BLaER1 treated with 17β-estradiol and CSF1 and Interleukin-3, amounts not matched to agents 10 nM and 100 nM (cell line): ENCODE measurements at regions not wholly inside any gene's neighbourhood (a gene's known extent, or its start where the extent isn't known, plus 50 kb on each side); places are given as distances from the start of the nearest gene placed in this dataset.
"Not testable (repeated sequence)": the region's sequence is repeated elsewhere in the genome, so short reads cannot be mapped to it uniquely, and the experiment has no call there.

Experiments used
- H3K27ac ChIP-seq, 11 experiments: shearing (Covaris generic); formaldehyde crosslinking; 2 replicates each; pipeline ENCODE4 v1.8.1; 2022
- H3K27me3 ChIP-seq, 11 experiments: shearing (Covaris generic); formaldehyde crosslinking; 2 replicates each; pipeline ENCODE4 v1.8.1; 2022
- H3K36me3 ChIP-seq, 11 experiments: shearing (Covaris generic); formaldehyde crosslinking; 2 replicates each; pipeline ENCODE4 v1.8.1; 2022
- H3K4me1 ChIP-seq, 10 experiments: shearing (Covaris generic); formaldehyde crosslinking; 2 replicates each; pipeline ENCODE4 v1.8.1; 2022
- H3K4me2 ChIP-seq, 11 experiments: shearing (Covaris generic); formaldehyde crosslinking; 2 replicates each; pipeline ENCODE4 v1.8.1; 2022
- H3K4me3 ChIP-seq, 10 experiments: shearing (Covaris generic); formaldehyde crosslinking; 2 replicates each; pipeline ENCODE4 v1.8.1; 2022
- H3K9ac ChIP-seq, 11 experiments: shearing (Covaris generic); formaldehyde crosslinking; 2 replicates each; pipeline ENCODE4 v1.8.1; 2022
- H3K9me3 ChIP-seq, 11 experiments: shearing (Covaris generic); formaldehyde crosslinking; replicated peaks in 1 of 11; 2 replicates each; pipeline ENCODE4 v1.8.1; 2022
- H4K20me1 ChIP-seq, 11 experiments: shearing (Covaris generic); formaldehyde crosslinking; 2 replicates each; pipeline ENCODE4 v1.8.1; 2022
- Cebpa-rat ChIP-seq, 11 experiments: shearing (Covaris generic); IDR thresholded peaks; 2 replicates each; pipeline ENCODE4 v1.8.1; 2022

- no peak for TF ChIP-seq Cebpa-rat (IDR thresholded peaks at IDR 0.05)
- no peaks in the 10 kb centered on the region for H3K27me3 ChIP-seq
- H3K4me2 ChIP-seq, result no peak overlapping the region
- H3K27ac ChIP-seq, result no peak overlapping the region
- no peaks in the 10 kb centered on the region for H3K4me1 ChIP-seq
- no peaks in the 10 kb centered on the region for H3K36me3 ChIP-seq
- H3K9me3 ChIP-seq, result no peaks in the 10 kb centered on the region
- H4K20me1 ChIP-seq, result no peaks in the 10 kb centered on the region
- H3K9ac ChIP-seq, result no peak overlapping the region
- H3K4me3 ChIP-seq, result no peak overlapping the region
These were observed 419.6 kb downstream of the SOX11 start for GRCh38 chr2:6111781-6112261.

- Histone ChIP-seq H3K9ac (no peak overlapping the region), H3K9me3 (no peaks in the 10 kb centered on the region), H3K27me3 (no peaks in the 10 kb centered on the region), H3K4me1 (no peaks in the 10 kb centered on the region), H3K36me3 (no peaks in the 10 kb centered on the region), H3K4me2 (no peak overlapping the region), H3K27ac (no peak overlapping the region), H3K4me3 (no peak overlapping the region), H4K20me1 (no peaks in the 10 kb centered on the region)
- TF ChIP-seq Cebpa-rat (IDR thresholded peaks at IDR 0.05), result no peak
These were observed 421.6 kb downstream of the SOX11 start for GRCh38 chr2:6113786-6114185.

GRCh38 chr2:6127718-6128117, 435.5 kb downstream of the SOX11 start:
- Histone ChIP-seq H4K20me1 (no peaks in the 10 kb centered on the region), H3K9me3 (no peaks in the 10 kb centered on the region), H3K36me3 (no peaks in the 10 kb centered on the region), H3K9ac (no peak overlapping the region), H3K27ac (no peak overlapping the region), H3K27me3 (no peaks in the 10 kb centered on the region), H3K4me1 (no peaks in the 10 kb centered on the region), H3K4me2 (no peak overlapping the region), H3K4me3 (no peak overlapping the region)
- TF ChIP-seq Cebpa-rat (IDR thresholded peaks at IDR 0.05), result no peak

GRCh38 chr2:6139142-6139541, 447.0 kb downstream of the SOX11 start:
- Histone ChIP-seq H3K9ac (no peak overlapping the region), H3K27ac (no peak overlapping the region), H3K27me3 (no peaks in the 10 kb centered on the region), H3K4me3 (no peak overlapping the region), H4K20me1 (no peaks in the 10 kb centered on the region), H3K4me2 (no peak overlapping the region), H3K36me3 (no peaks in the 10 kb centered on the region), H3K4me1 (no peaks in the 10 kb centered on the region), H3K9me3 (peaks cover 6 to 19% (median 10%) of the 10 kb centered on the region in 11 experiments)
- TF ChIP-seq Cebpa-rat (IDR thresholded peaks at IDR 0.05), result no peak

GRCh38 chr2:6139916-6140315, 447.7 kb downstream of the SOX11 start:
- Histone ChIP-seq H3K27me3 (no peaks in the 10 kb centered on the region), H3K4me2 (no peak overlapping the region), H4K20me1 (no peaks in the 10 kb centered on the region), H3K9me3 (peaks cover 8 to 25% (median 15%) of the 10 kb centered on the region in 11 experiments), H3K27ac (no peak overlapping the region), H3K4me1 (no peaks in the 10 kb centered on the region), H3K36me3 (no peaks in the 10 kb centered on the region), H3K4me3 (no peak overlapping the region), H3K9ac (no peak overlapping the region)
- no peak for TF ChIP-seq Cebpa-rat (IDR thresholded peaks at IDR 0.05)

GRCh38 chr2:6140509-6140908, 448.3 kb downstream of the SOX11 start:
- no peaks in the 10 kb centered on the region for H3K36me3 ChIP-seq
- no peaks in the 10 kb centered on the region for H4K20me1 ChIP-seq
- H3K4me3 ChIP-seq, result no peak overlapping the region
- no peaks in the 10 kb centered on the region for H3K4me1 ChIP-seq
- no peak for TF ChIP-seq Cebpa-rat (IDR thresholded peaks at IDR 0.05)
- H3K9me3 ChIP-seq, result peaks cover 8 to 27% (median 15%) of the 10 kb centered on the region in 11 experiments
- H3K27ac ChIP-seq, result no peak overlapping the region
- no peaks in the 10 kb centered on the region for H3K27me3 ChIP-seq
- H3K4me2 ChIP-seq, result no peak overlapping the region
- H3K9ac ChIP-seq, result no peak overlapping the region

GRCh38 chr2:6143812-6144211, 451.6 kb downstream of the SOX11 start:
- no peak for TF ChIP-seq Cebpa-rat (IDR thresholded peaks at IDR 0.05)
- H4K20me1 ChIP-seq, result no peaks in the 10 kb centered on the region
- H3K4me2 ChIP-seq, result no peak overlapping the region
- H3K9me3 ChIP-seq, result peaks cover 8 to 20% (median 12%) of the 10 kb centered on the region in 11 experiments
- no peak overlapping the region for H3K9ac ChIP-seq
- no peak overlapping the region for H3K27ac ChIP-seq
- no peak overlapping the region for H3K4me3 ChIP-seq
- no peaks in the 10 kb centered on the region for H3K4me1 ChIP-seq
- H3K27me3 ChIP-seq, result no peaks in the 10 kb centered on the region
- H3K36me3 ChIP-seq, result no peaks in the 10 kb centered on the region

- H3K4me2 ChIP-seq, H3K4me1 ChIP-seq, H4K20me1 ChIP-seq, H3K27me3 ChIP-seq, H3K27ac ChIP-seq, H3K9ac ChIP-seq, H3K4me3 ChIP-seq, H3K36me3 ChIP-seq: not testable (repeated sequence)
- peaks cover 8 to 17% (median 12%) of the 10 kb centered on the region in 11 experiments; a peak in 21 of 22 replicates for H3K9me3 ChIP-seq
These were observed 455.0 kb downstream of the SOX11 start for GRCh38 chr2:6147215-6147614.

GRCh38 chr2:6148882-6149281, 456.7 kb downstream of the SOX11 start:
- H3K36me3 ChIP-seq, result no peaks in the 10 kb centered on the region
- no peak overlapping the region for H3K27ac ChIP-seq
- no peaks in the 10 kb centered on the region for H3K4me1 ChIP-seq
- H4K20me1 ChIP-seq, result no peaks in the 10 kb centered on the region
- H3K4me3 ChIP-seq, result no peak overlapping the region
- H3K27me3 ChIP-seq, result no peaks in the 10 kb centered on the region
- no peak for TF ChIP-seq Cebpa-rat (IDR thresholded peaks at IDR 0.05)
- no peak overlapping the region for H3K9ac ChIP-seq
- peaks cover 4 to 11% (median 5%) of the 10 kb centered on the region in 11 experiments; a peak in 21 of 22 replicates for H3K9me3 ChIP-seq
- no peak overlapping the region for H3K4me2 ChIP-seq

- Histone ChIP-seq H3K27ac (no peak overlapping the region), H3K36me3 (no peaks in the 10 kb centered on the region), H3K27me3 (no peaks in the 10 kb centered on the region), H3K9me3 (peaks cover 0 to 10% (median 3%) of the 10 kb centered on the region in 11 experiments; a peak in 6 of 22 replicates), H3K4me3 (no peak overlapping the region), H4K20me1 (no peaks in the 10 kb centered on the region), H3K9ac (no peak overlapping the region), H3K4me1 (no peaks in the 10 kb centered on the region), H3K4me2 (no peak overlapping the region)
- TF ChIP-seq Cebpa-rat (IDR thresholded peaks at IDR 0.05), result no peak
These were observed 467.4 kb downstream of the SOX11 start for GRCh38 chr2:6159606-6160005.
